ENCODE measurements at regions not wholly inside any gene's neighbourhood (a gene's known extent, or its start where the extent isn't known, plus 50 kb on each side); places are given as distances from the start of the nearest gene placed in this dataset.

DNA sequence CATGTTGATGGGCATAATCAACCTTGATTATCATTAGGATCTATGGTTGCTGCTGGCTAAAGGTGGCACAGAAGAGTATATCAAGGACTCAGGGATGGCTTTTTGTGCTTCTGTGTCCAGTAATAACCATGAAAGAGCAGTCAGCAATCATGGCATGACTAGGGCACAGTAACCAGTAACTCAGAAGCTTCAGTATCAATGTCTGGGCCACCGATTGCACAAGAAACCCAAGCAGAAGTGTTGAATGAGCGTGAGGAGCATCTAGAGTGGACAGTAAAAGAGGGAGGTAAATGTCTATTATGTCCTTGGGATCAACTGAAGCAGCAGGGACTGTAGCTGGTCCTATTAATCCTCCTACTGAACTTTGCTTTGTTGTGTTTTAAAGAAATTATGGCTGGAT lies 81.5 kb upstream of the F13A1 start:
- Histone ChIP-seq H2AFZ (ENCODE audit: insufficient read depth, low read depth, low read length, poor library complexity, severe bottlenecking) (no peak overlapping the region), H3K9me3 (replicated peaks in 1 of 2; ENCODE audit: control insufficient read depth in 1 of 2, insufficient read depth in 1 of 2, low read length in 2 of 2) (no peaks in the 10 kb centered on the region), H3K9ac (ENCODE audit: insufficient read depth, low read length, poor library complexity, severe bottlenecking) (no peak overlapping the region), H3K4me1 (ENCODE audit: control insufficient read depth in 1 of 2, insufficient read depth in 2 of 2, low read length in 2 of 2) (peaks cover 46 to 57% of the 10 kb centered on the region in 2 donors), H3K27ac (ENCODE audit: low read depth in 1 of 2, low read length in 2 of 2) (peak overlapping the region in 1 of 2 donors; percentile 3), H3K4me3 (replicated peaks in 1 of 3; ENCODE audit: low read depth in 2 of 3, low read length in 3 of 3) (no peak overlapping the region), H3K36me3 (replicated peaks in 1 of 2; ENCODE audit: control insufficient read depth in 1 of 2, insufficient read depth in 2 of 2, low read length in 2 of 2) (no peaks in the 10 kb centered on the region), H3K27me3 (ENCODE audit: control insufficient read depth in 2 of 2, insufficient read depth in 2 of 2, low read length in 2 of 2) (no peaks in the 10 kb centered on the region), H4K20me1 (ENCODE audit: insufficient read depth, low read length) (no peaks in the 10 kb centered on the region), H3K4me2 (replicated peaks; ENCODE audit: extremely low read depth, low read length, poor library complexity, severe bottlenecking) (no peak overlapping the region), H3K79me2 (ENCODE audit: insufficient read depth, low read length) (no peaks in the 10 kb centered on the region)
- DNase-seq = peak; percentile 50 to 64 (median 53)
- Mint-ChIP-seq H3K4me3 (no peak overlapping the region), H3K4me1 (peaks cover 41% of the 10 kb centered on the region), H3K27me3 (ENCODE audit: low read depth in 3 of 3) (no peaks in the 10 kb centered on the region), H3K36me3 (peaks cover 0 to 2% of the 10 kb centered on the region in 2 donors), H3K27ac (peak overlapping the region in 5 of 7 donors; percentile 50 to 79 (median 56)), H3K9me3 (no peaks in the 10 kb centered on the region)
- TF ChIP-seq, protein P1, sequence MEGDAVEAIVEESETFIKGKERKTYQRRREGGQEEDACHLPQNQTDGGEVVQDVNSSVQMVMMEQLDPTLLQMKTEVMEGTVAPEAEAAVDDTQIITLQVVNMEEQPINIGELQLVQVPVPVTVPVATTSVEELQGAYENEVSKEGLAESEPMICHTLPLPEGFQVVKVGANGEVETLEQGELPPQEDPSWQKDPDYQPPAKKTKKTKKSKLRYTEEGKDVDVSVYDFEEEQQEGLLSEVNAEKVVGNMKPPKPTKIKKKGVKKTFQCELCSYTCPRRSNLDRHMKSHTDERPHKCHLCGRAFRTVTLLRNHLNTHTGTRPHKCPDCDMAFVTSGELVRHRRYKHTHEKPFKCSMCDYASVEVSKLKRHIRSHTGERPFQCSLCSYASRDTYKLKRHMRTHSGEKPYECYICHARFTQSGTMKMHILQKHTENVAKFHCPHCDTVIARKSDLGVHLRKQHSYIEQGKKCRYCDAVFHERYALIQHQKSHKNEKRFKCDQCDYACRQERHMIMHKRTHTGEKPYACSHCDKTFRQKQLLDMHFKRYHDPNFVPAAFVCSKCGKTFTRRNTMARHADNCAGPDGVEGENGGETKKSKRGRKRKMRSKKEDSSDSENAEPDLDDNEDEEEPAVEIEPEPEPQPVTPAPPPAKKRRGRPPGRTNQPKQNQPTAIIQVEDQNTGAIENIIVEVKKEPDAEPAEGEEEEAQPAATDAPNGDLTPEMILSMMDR (IDR thresholded peaks at IDR 0.05) = no peak
- WGBS (ENCODE audit: insufficient coverage) = 0% methylated on average over 2 of the region's 2 CpGs
- intact Hi-C loops (cut with micrococcal nuclease) = no loop called here

DNA sequence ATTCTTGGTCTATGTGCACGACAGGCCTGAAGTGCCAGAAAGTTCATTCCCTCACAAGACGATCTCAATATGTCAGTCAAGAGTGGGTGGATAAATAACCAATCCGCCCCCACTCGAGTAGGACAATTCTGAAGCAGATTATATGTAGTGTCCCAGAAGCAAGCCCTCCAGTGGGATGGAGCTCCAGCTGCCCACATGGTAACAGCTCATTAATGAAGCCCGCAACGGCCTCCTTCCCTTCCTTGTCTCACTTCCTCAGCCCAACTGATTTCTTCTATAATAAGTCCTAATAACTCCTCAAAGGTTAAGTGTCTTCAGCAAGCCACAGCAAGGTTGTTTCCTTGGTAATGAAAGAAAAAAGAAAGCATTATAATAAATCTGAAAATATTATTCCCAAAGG lies 82.1 kb upstream of the F13A1 start:
- Mint-ChIP-seq H3K36me3 (peaks cover 0 to 2% of the 10 kb centered on the region in 2 donors), H3K27ac (peak overlapping the region in 4 of 7 donors; percentile 30 to 79 (median 56)), H3K9me3 (no peaks in the 10 kb centered on the region), H3K4me3 (peak overlapping the region in 1 of 2 donors; percentile 11), H3K4me1 (peaks cover 37% of the 10 kb centered on the region), H3K27me3 (ENCODE audit: low read depth in 3 of 3) (no peaks in the 10 kb centered on the region)
- Histone ChIP-seq H3K79me2 (ENCODE audit: insufficient read depth, low read length) (no peaks in the 10 kb centered on the region), H3K4me3 (replicated peaks in 1 of 3; ENCODE audit: low read depth in 2 of 3, low read length in 3 of 3) (no peak overlapping the region), H3K27me3 (ENCODE audit: control insufficient read depth in 2 of 2, insufficient read depth in 2 of 2, low read length in 2 of 2) (no peaks in the 10 kb centered on the region), H3K36me3 (replicated peaks in 1 of 2; ENCODE audit: control insufficient read depth in 1 of 2, insufficient read depth in 2 of 2, low read length in 2 of 2) (no peaks in the 10 kb centered on the region), H3K9ac (ENCODE audit: insufficient read depth, low read length, poor library complexity, severe bottlenecking) (no peak overlapping the region), H2AFZ (ENCODE audit: insufficient read depth, low read depth, low read length, poor library complexity, severe bottlenecking) (no peak overlapping the region), H3K4me2 (replicated peaks; ENCODE audit: extremely low read depth, low read length, poor library complexity, severe bottlenecking) (no peak overlapping the region), H4K20me1 (ENCODE audit: insufficient read depth, low read length) (no peaks in the 10 kb centered on the region), H3K4me1 (ENCODE audit: control insufficient read depth in 1 of 2, insufficient read depth in 2 of 2, low read length in 2 of 2) (peaks cover 46 to 57% of the 10 kb centered on the region in 2 donors), H3K9me3 (replicated peaks in 1 of 2; ENCODE audit: control insufficient read depth in 1 of 2, insufficient read depth in 1 of 2, low read length in 2 of 2) (no peaks in the 10 kb centered on the region), H3K27ac (ENCODE audit: low read depth in 1 of 2, low read length in 2 of 2) (peak overlapping the region in 1 of 2 donors; percentile 3)
- DNase-seq = peak in 2 of 3 donors; percentile 19 to 43
- intact Hi-C loops (cut with micrococcal nuclease) = no loop called here
- WGBS (ENCODE audit: insufficient coverage) = no CpG with 5 or more reads among the region's 6 CpGs
- TF ChIP-seq, protein P1 (IDR thresholded peaks at IDR 0.05) = no peak

All from CD14-positive monocyte (primary cell).